Erythroblast (primary cell): ENCODE measurements at regions not wholly inside any gene's neighbourhood (a gene's known extent, or its start where the extent isn't known, plus 50 kb on each side); places are given as distances from the start of the nearest gene placed in this dataset.

Source experiments
- GATA1 ChIP-seq: IDR thresholded peaks from 2 replicates; pipeline ENCODE4 v1.6.1; 2011; ENCODE audit warnings: low read depth, mild to moderate bottlenecking, control low read depth, low read length, moderate library complexity
- POLR2A ChIP-seq: IDR thresholded peaks from 2 replicates; pipeline ENCODE4 v1.6.1; 2011; ENCODE audit warnings: mild to moderate bottlenecking, low read length

DNA sequence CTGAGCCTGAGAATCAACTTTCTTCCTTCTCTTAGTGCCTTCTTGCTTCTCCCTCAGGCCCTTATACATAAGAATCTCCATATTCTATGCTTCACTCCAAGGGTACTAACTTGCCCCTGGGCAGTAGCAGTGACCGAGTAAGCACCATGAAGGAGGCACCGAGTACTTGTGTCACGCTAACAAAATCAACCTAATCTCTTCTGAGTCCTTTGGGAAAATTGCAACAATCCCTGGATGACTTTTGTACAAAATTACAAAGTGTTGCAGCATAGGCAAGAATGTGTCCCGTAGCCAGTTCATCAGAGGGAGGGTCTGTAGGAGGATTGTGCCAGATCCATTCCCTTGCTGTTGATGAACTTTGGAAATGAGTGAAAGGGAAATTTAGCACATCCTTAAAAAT is 80.4 kb upstream of the EEPD1 start:
- TF ChIP-seq POLR2A: no peak
- TF ChIP-seq GATA1: no peak
